ENCODE measurements at regions not wholly inside any gene's neighbourhood (a gene's known extent, or its start where the extent isn't known, plus 50 kb on each side); places are given as distances from the start of the nearest gene placed in this dataset.

DNA sequence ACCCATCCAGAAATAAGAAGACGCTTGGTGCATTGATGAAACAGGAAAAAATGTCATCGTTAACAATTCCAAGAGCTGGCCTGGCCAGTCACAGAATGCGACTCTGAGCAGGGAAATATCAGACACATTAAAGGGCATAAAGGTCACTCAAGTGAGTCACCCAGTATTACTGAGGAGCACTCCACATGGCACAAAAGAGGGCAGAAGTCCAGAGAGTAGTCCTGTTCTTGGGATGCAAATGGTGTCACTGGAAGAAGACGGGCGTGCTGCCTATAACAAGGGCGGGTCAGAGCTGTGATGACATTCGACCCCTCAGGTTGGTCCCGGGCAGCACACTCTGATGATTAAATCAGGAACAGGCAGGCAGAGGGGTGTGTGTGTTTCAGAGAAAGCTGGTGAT, 720.3 kb downstream of the UQCRFS1 start:
- TF ChIP-seq, protein P1, sequence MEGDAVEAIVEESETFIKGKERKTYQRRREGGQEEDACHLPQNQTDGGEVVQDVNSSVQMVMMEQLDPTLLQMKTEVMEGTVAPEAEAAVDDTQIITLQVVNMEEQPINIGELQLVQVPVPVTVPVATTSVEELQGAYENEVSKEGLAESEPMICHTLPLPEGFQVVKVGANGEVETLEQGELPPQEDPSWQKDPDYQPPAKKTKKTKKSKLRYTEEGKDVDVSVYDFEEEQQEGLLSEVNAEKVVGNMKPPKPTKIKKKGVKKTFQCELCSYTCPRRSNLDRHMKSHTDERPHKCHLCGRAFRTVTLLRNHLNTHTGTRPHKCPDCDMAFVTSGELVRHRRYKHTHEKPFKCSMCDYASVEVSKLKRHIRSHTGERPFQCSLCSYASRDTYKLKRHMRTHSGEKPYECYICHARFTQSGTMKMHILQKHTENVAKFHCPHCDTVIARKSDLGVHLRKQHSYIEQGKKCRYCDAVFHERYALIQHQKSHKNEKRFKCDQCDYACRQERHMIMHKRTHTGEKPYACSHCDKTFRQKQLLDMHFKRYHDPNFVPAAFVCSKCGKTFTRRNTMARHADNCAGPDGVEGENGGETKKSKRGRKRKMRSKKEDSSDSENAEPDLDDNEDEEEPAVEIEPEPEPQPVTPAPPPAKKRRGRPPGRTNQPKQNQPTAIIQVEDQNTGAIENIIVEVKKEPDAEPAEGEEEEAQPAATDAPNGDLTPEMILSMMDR (IDR thresholded peaks at IDR 0.05 in 4 of 5, conservative IDR thresholded peaks at IDR 0.05 in 1 of 5), result no peak
- TF ChIP-seq POLR2A (IDR thresholded peaks at IDR 0.05), result no peak

All from gastrocnemius medialis (tissue), 4 donors.